GM12878 (cell line): ENCODE measurements at regions not wholly inside any gene's neighbourhood (a gene's known extent, or its start where the extent isn't known, plus 50 kb on each side); places are given as distances from the start of the nearest gene placed in this dataset.

ENCODE experiments used
- ATAC-seq: fragments of 200-7000 bp; cut with Tn5 transposase; 3 replicates; pipeline ENCODE4 v1.9.1; 2020; ENCODE audit warnings: mild to moderate bottlenecking, moderate library complexity
- BruUV-seq: library from RNA; stranded (reverse); fragments of 400-500 nt; replicated peaks from 2 replicates; lab custom pipeline; 2021; lab: Mats Ljungman, UMichigan
- CTCF ChIA-PET: fragments of 300-600 bp; sonication (Branson Sonifier 250); formaldehyde crosslinking; extraction: SDS; loops from one replicate; lab custom pipeline; 2021; ENCODE audit warnings: inconsistent platforms; lab: Yijun Ruan, JAX
- POLR2A ChIA-PET: fragments of 350-600 bp; formaldehyde crosslinking; extraction: SDS; loops from one replicate; lab custom pipeline; 2021; ENCODE audit warnings: inconsistent platforms; lab: Charles Lee
- RAD21 ChIA-PET: fragments of 300-600 bp; sonication (Branson Sonifier 250); formaldehyde crosslinking; loops from one replicate; lab custom pipeline; 2023; ENCODE audit warnings: antibody characterized with exemption; ENCODE audit not compliant: unreplicated experiment; lab: Charles Lee
- SMC1A ChIA-PET: fragments of 300-600 bp; sonication (Branson Sonifier 250); formaldehyde crosslinking; loops from one replicate; lab custom pipeline; 2023; ENCODE audit not compliant: unreplicated experiment, uncharacterized antibody; lab: Charles Lee
- DNase-seq: peaks from one replicate; pipeline ENCODE4 v3.0.0-alpha.2; 2011; ENCODE audit warnings: low read depth, low spot score
- FAIRE-seq: peaks from 3 replicates; lab custom pipeline; 2011; peaks lifted over from hg19 to GRCh38; lab: Jason Lieb, UNC
- H2AFZ ChIP-seq: 2 replicates; pipeline ENCODE4 v1.6.0; 2011; ENCODE audit warnings: low read depth, low read length, control low read depth; ENCODE audit not compliant: control insufficient read depth
- H3K27ac ChIP-seq: 2 replicates; pipeline ENCODE4 v1.5.1; 2011; ENCODE audit warnings: control low read depth; ENCODE audit not compliant: control insufficient read depth, insufficient read depth
- H3K27me3 ChIP-seq, 2 experiments: replicated peaks in 1 of 2; 2 replicates each; pipeline versions ENCODE4 v1.6.0 to v1.6.1; 2011; ENCODE audit warnings: low read length in 1 of 2; ENCODE audit not compliant: control insufficient read depth in 2 of 2, insufficient read depth in 2 of 2
- H3K36me3 ChIP-seq, 2 experiments: 2 replicates each; pipeline ENCODE4 v1.5.1; 2011; ENCODE audit warnings: low read length in 1 of 2; ENCODE audit not compliant: control insufficient read depth in 2 of 2, insufficient read depth in 2 of 2
- H3K4me1 ChIP-seq: 2 replicates; pipeline ENCODE4 v1.6.1; 2011; ENCODE audit warnings: mild to moderate bottlenecking, low read length, moderate library complexity, mixed read lengths; ENCODE audit not compliant: control insufficient read depth, insufficient read depth
- H3K4me2 ChIP-seq: 2 replicates; pipeline ENCODE4 v1.6.0; 2011; ENCODE audit warnings: control low read depth; ENCODE audit not compliant: control insufficient read depth, insufficient read depth
- H3K4me3 ChIP-seq: fragments of 200-600 bp; sonication (generic); 2 replicates; pipeline ENCODE4 v1.5.1; 2016
- H3K79me2 ChIP-seq: 2 replicates; pipeline ENCODE4 v1.6.0; 2011; ENCODE audit warnings: low read length; ENCODE audit not compliant: control insufficient read depth, insufficient read depth
- H3K9ac ChIP-seq: 2 replicates; pipeline ENCODE4 v1.8.0; 2011; ENCODE audit warnings: low read length, control low read depth, mixed read lengths; ENCODE audit not compliant: control insufficient read depth, insufficient read depth
- H3K9me3 ChIP-seq: replicated peaks from 3 replicates; pipeline ENCODE4 v1.5.1; 2011; ENCODE audit warnings: mild to moderate bottlenecking, low read length; ENCODE audit not compliant: control insufficient read depth, insufficient read depth
- H4K20me1 ChIP-seq: 2 replicates; pipeline ENCODE4 v1.6.0; 2011; ENCODE audit not compliant: control insufficient read depth, insufficient read depth
- ASH2L ChIP-seq: fragments of 300-600, 200-600 bp; sonication (generic); IDR thresholded peaks from 2 replicates; pipeline ENCODE4 v1.6.1; 2017; ENCODE audit warnings: low read depth, mild to moderate bottlenecking, borderline replicate concordance
- ATF2 ChIP-seq: IDR thresholded peaks from 2 replicates; pipeline ENCODE4 v1.6.1; 2012; ENCODE audit warnings: low read length, inconsistent platforms
- BHLHE40 ChIP-seq, 2 experiments: fragments of 450-650 bp in 1 of 2; IDR thresholded peaks; 2 replicates each; pipeline ENCODE4 v1.6.1; 2011 to 2017; ENCODE audit warnings: low read depth in 2 of 2, borderline replicate concordance in 1 of 2, improper control_type of control experiment in 1 of 2, low read length in 1 of 2, mild to moderate bottlenecking in 1 of 2
- CREB1 ChIP-seq: IDR thresholded peaks from 2 replicates; pipeline ENCODE4 v1.6.1; 2012; ENCODE audit warnings: low read depth, mild to moderate bottlenecking, inconsistent platforms
- FOXM1 ChIP-seq: IDR thresholded peaks from 2 replicates; pipeline ENCODE4 v1.6.1; 2012; ENCODE audit warnings: low read depth, mild to moderate bottlenecking, inconsistent platforms, low read length, moderate library complexity
- JUNB ChIP-seq: IDR thresholded peaks from 2 replicates; pipeline ENCODE4 v1.6.1; 2016; ENCODE audit warnings: antibody characterized with exemption, mild to moderate bottlenecking
- MTA3 ChIP-seq: IDR thresholded peaks from 2 replicates; pipeline ENCODE4 v1.6.1; 2012; ENCODE audit warnings: low read length, inconsistent platforms, borderline replicate concordance
- NFIC ChIP-seq: IDR thresholded peaks from 2 replicates; pipeline ENCODE4 v1.6.1; 2012; ENCODE audit warnings: low read depth, mild to moderate bottlenecking, inconsistent platforms, low read length, moderate library complexity
- PML ChIP-seq: IDR thresholded peaks from 2 replicates; pipeline ENCODE4 v1.6.1; 2012; ENCODE audit warnings: low read length, inconsistent platforms
- POLR2A ChIP-seq: IDR thresholded peaks from 2 replicates; pipeline ENCODE4 v1.6.1; 2011; ENCODE audit warnings: low read depth, mild to moderate bottlenecking, low read length
- POLR2AphosphoS5 ChIP-seq: IDR thresholded peaks from 2 replicates; pipeline ENCODE4 v1.6.1; 2011; ENCODE audit warnings: mild to moderate bottlenecking, low read length, inconsistent platforms
- SMAD5 ChIP-seq: IDR thresholded peaks from 2 replicates; pipeline ENCODE4 v1.6.1; 2016; ENCODE audit warnings: antibody characterized with exemption, low read depth
- SUZ12 ChIP-seq: fragments of 200-600 bp; sonication (generic); IDR thresholded peaks from one replicate; pipeline ENCODE4 v1.6.1; 2018; ENCODE audit warnings: antibody characterized with exemption, mild to moderate bottlenecking; ENCODE audit not compliant: unreplicated experiment
- ZNF24 ChIP-seq: fragments of 450-650 bp; IDR thresholded peaks from 2 replicates; pipeline ENCODE4 v1.6.1; 2017; ENCODE audit warnings: antibody characterized with exemption, mild to moderate bottlenecking
- WGBS: methylation state at CpG from one replicate; pipeline ENCODE4 v1.1.6; 2016; ENCODE audit warnings: low lambda C conversion rate; ENCODE audit not compliant: insufficient replicate concordance, insufficient coverage; ENCODE audit errors: missing lambda C conversion rate; 5-methylcytosine and 5-hydroxymethylcytosine counted together
- in situ Hi-C: fragments of 300-500 bp; cut with MboI; formaldehyde crosslinking; loops from 9 replicates; pipeline ENCODE4 v1.14.3; 2018; ENCODE audit warnings: mixed read lengths
- intact Hi-C: fragments of 100-400 bp; cut with micrococcal nuclease; formaldehyde crosslinking; loops from one replicate; pipeline ENCODE4 v1.14.2; 2022; ENCODE audit not compliant: unreplicated experiment

DNA sequence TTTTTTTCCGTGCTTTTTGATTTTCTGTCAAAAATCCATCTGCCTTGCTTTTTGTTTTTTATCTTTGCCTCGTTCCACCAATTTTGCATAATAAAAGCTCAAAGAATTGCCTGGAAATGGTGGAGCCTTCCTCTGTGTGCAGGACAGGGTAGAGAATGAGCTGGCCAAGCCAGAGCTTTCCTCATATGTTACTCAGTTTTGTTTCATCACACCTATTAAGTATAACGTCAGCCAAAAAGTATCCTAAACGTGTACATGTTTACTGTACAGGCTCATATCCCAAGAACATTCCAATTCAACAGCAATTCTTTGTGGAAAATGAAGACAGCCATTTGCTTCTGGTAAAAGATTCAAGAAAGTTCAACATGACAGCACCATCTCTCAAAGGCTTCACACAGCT, 191.2 kb upstream of the LMNTD1 start (continued):
- no peak for TF ChIP-seq JUNB

DNA sequence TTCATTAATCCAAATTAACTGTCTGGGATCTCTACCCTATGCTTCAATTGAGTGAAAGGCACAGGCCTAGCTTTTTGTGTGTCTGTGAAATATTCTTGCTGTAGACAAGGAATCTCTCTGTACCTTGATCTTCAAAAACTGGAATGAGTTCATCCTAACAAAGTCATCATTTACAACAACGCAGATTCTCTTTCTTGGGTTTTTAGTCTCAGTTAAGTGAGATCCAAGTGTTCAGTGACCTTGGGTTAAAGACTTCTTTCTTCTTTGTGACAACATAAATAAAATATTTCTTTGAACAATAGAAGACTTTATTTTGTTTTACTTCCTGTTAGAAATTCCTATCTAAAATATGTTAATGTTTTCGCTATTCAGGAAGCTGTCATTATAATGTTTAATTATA, 192.2 kb upstream of the LMNTD1 start:
- Histone ChIP-seq H3K4me1 (no peaks in the 10 kb centered on the region), H3K4me2 (no peak overlapping the region), H3K9ac (no peak overlapping the region), H3K9me3 (no peaks in the 10 kb centered on the region), H3K4me3 (no peak overlapping the region), H3K79me2 (no peaks in the 10 kb centered on the region), H3K36me3 (no peaks in the 10 kb centered on the region), H4K20me1 (no peaks in the 10 kb centered on the region), H3K27ac (no peak overlapping the region), H3K27me3 (no peaks in the 10 kb centered on the region; a peak in 1 of 4 replicates), H2AFZ (no peak overlapping the region)
- SMC1A ChIA-PET: interaction anchor here (1.5 kb wide), 1 partner anchor 10 kb away, joined by 5 read pairs; no protein-coding TSS in a partner anchor
- 62% methylated on average over 2 of the region's 2 CpGs for WGBS
- RAD21 ChIA-PET: no interaction called here
- DNase-seq (no peak), ATAC-seq (no peak), FAIRE-seq (no peak)
- BruUV-seq: no TSS peak
- no peak for TF ChIP-seq ASH2L
- intact Hi-C loops: no loop called here
- POLR2A ChIA-PET: no interaction called here
- CTCF ChIA-PET: no interaction called here
- in situ Hi-C loops: no loop called here

DNA sequence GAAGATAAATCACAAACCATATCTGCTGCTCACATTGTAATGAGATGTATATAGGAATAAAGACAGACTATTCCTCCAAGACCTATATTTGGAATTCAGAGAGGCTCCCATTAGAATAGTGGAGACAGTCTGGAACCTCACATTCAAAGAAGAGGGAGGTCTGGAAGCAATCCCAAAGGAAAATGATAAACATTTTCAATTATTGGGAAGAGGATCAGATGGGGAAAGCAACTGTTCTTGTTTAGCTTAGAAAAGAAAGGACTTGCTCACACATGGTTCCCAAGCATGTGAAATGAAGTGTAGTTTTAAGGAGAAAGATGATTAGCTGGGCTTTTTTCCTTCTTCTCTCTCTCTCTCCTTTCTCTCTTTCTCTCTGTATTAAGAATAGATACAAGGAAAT, 193.0 kb upstream of the LMNTD1 start:
- Histone ChIP-seq H3K4me3 (no peak overlapping the region), H3K9me3 (no peaks in the 10 kb centered on the region), H3K4me2 (no peak overlapping the region), H3K36me3 (no peaks in the 10 kb centered on the region), H3K27me3 (no peaks in the 10 kb centered on the region; a peak in 1 of 4 replicates), H2AFZ (no peak overlapping the region), H3K79me2 (no peaks in the 10 kb centered on the region), H4K20me1 (no peaks in the 10 kb centered on the region), H3K9ac (no peak overlapping the region)
- POLR2A ChIA-PET: no interaction called here
- FAIRE-seq (no peak), ATAC-seq (no peak), DNase-seq (no peak)
- RAD21 ChIA-PET: no interaction called here
- BruUV-seq: no TSS peak
- in situ Hi-C loops: no loop called here
- no peak for TF ChIP-seq ATF2
- TF ChIP-seq SMAD5: no peak
- no peak for TF ChIP-seq FOXM1
- no peak for TF ChIP-seq SUZ12
- TF ChIP-seq CREB1: no peak
- TF ChIP-seq NFIC: no peak
- no peak for TF ChIP-seq BHLHE40 (IDR thresholded peaks at IDR 0.05; ENCODE audit: borderline replicate concordance in 1 of 2, low read depth in 2 of 2, low read length in 1 of 2)
- no peak for TF ChIP-seq POLR2AphosphoS5
- no peak for TF ChIP-seq POLR2A
- TF ChIP-seq ZNF24: no peak
- no peak for TF ChIP-seq MTA3
- no peak for TF ChIP-seq PML
- TF ChIP-seq, all 136 proteins: peak for 0
- H3K4me1 ChIP-seq: no peaks in the 10 kb centered on the region
- intact Hi-C loops: no loop called here
- H3K27ac ChIP-seq: no peak overlapping the region
- ChIA-PET SMC1A (no interaction called here), CTCF (no interaction called here)
